Dedifferentiated amniotic fluid mesenchymal stem cell (primary cell): ENCODE measurements at regions not wholly inside any gene's neighbourhood (a gene's known extent, or its start where the extent isn't known, plus 50 kb on each side); places are given as distances from the start of the nearest gene placed in this dataset.

Source experiments
- DNase-seq: peaks from one replicate; pipeline ENCODE4 v3.0.0-alpha.2; 2016; ENCODE audit errors: extremely low spot score

- no peak for DNase-seq
These were observed 94.7 kb upstream of the DIO3 start for GRCh38 chr14:101466456-101467180.

- no peak for DNase-seq
These were observed 93.9 kb upstream of the DIO3 start for GRCh38 chr14:101467181-101467926.

- no peak for DNase-seq
These were observed 91.7 kb upstream of the DIO3 start for GRCh38 chr14:101469382-101470247.

- DNase-seq: no peak
These were observed 91.0 kb upstream of the DIO3 start for GRCh38 chr14:101470266-101470665.

- DNase-seq: no peak
These were observed 89.4 kb upstream of the DIO3 start for GRCh38 chr14:101471723-101472517.

GRCh38 chr14:101472518-101472849 lies 88.8 kb upstream of the DIO3 start:
- DNase-seq: no peak

- DNase-seq: no peak
These were observed 88.1 kb upstream of the DIO3 start for GRCh38 chr14:101473045-101473729.

GRCh38 chr14:101473795-101474562 lies 87.3 kb upstream of the DIO3 start:
- DNase-seq: no peak

GRCh38 chr14:101474563-101475455 lies 86.5 kb upstream of the DIO3 start:
- no peak for DNase-seq

GRCh38 chr14:101475456-101476257 lies 85.6 kb upstream of the DIO3 start:
- peak; percentile 27 for DNase-seq

- DNase-seq: no peak
These were observed 84.9 kb upstream of the DIO3 start for GRCh38 chr14:101476258-101476915.

GRCh38 chr14:101476916-101477553 lies 84.3 kb upstream of the DIO3 start:
- no peak for DNase-seq

- DNase-seq: no peak
These were observed 83.6 kb upstream of the DIO3 start for GRCh38 chr14:101477648-101478047.

- no peak for DNase-seq
These were observed 83.2 kb upstream of the DIO3 start for GRCh38 chr14:101478096-101478495.

GRCh38 chr14:101478796-101479410 lies 82.4 kb upstream of the DIO3 start:
- DNase-seq: no peak

- DNase-seq: no peak
These were observed 81.1 kb upstream of the DIO3 start for GRCh38 chr14:101480022-101480746.
